ENCODE measurements at regions not wholly inside any gene's neighbourhood (a gene's known extent, or its start where the extent isn't known, plus 50 kb on each side); places are given as distances from the start of the nearest gene placed in this dataset.

- no peak for TF ChIP-seq TAF1 (IDR thresholded peaks at IDR 0.05; ENCODE audit: borderline replicate concordance, insufficient read depth, low read length)
- no peak for TF ChIP-seq POLR2AphosphoS5 (IDR thresholded peaks at IDR 0.05; ENCODE audit: low read depth, low read length)
- TF ChIP-seq FOXP2 (optimal IDR thresholded peaks at IDR 0.05; ENCODE audit: borderline replicate concordance, extremely low read depth, extremely low read length, insufficient read depth) = no peak
- TF ChIP-seq REST (IDR thresholded peaks at IDR 0.05; ENCODE audit: insufficient read depth in 1 of 2, low read depth in 2 of 2, low read length in 2 of 2) = no peak
- TF ChIP-seq SIN3A (IDR thresholded peaks at IDR 0.05; ENCODE audit: borderline replicate concordance, insufficient read depth, low read length) = no peak
Measured at GRCh38 chrX:95350774-95351488, 1333.7 kb upstream of the DIAPH2 start.

GRCh38 chrX:95367286-95367685 lies 1317.4 kb upstream of the DIAPH2 start:
- TF ChIP-seq FOXP2 (optimal IDR thresholded peaks at IDR 0.05; ENCODE audit: borderline replicate concordance, extremely low read depth, extremely low read length, insufficient read depth) (no peak), SIN3A (IDR thresholded peaks at IDR 0.05; ENCODE audit: borderline replicate concordance, insufficient read depth, low read length) (no peak), REST (IDR thresholded peaks at IDR 0.05; ENCODE audit: insufficient read depth in 1 of 2, low read depth in 2 of 2, low read length in 2 of 2) (no peak), TAF1 (IDR thresholded peaks at IDR 0.05; ENCODE audit: borderline replicate concordance, insufficient read depth, low read length) (no peak), POLR2AphosphoS5 (IDR thresholded peaks at IDR 0.05; ENCODE audit: low read depth, low read length) (no peak)

GRCh38 chrX:95382799-95383198 lies 1301.8 kb upstream of the DIAPH2 start:
- no peak for TF ChIP-seq SIN3A (IDR thresholded peaks at IDR 0.05; ENCODE audit: borderline replicate concordance, insufficient read depth, low read length)
- no peak for TF ChIP-seq TAF1 (IDR thresholded peaks at IDR 0.05; ENCODE audit: borderline replicate concordance, insufficient read depth, low read length)
- no peak for TF ChIP-seq FOXP2 (optimal IDR thresholded peaks at IDR 0.05; ENCODE audit: borderline replicate concordance, extremely low read depth, extremely low read length, insufficient read depth)
- TF ChIP-seq POLR2AphosphoS5 (IDR thresholded peaks at IDR 0.05; ENCODE audit: low read depth, low read length) = no peak
- no peak for TF ChIP-seq REST (IDR thresholded peaks at IDR 0.05; ENCODE audit: insufficient read depth in 1 of 2, low read depth in 2 of 2, low read length in 2 of 2)

- TF ChIP-seq POLR2AphosphoS5 (IDR thresholded peaks at IDR 0.05; ENCODE audit: low read depth, low read length) (no peak), TAF1 (IDR thresholded peaks at IDR 0.05; ENCODE audit: borderline replicate concordance, insufficient read depth, low read length) (no peak), FOXP2 (optimal IDR thresholded peaks at IDR 0.05; ENCODE audit: borderline replicate concordance, extremely low read depth, extremely low read length, insufficient read depth) (no peak), REST (IDR thresholded peaks at IDR 0.05; ENCODE audit: insufficient read depth in 1 of 2, low read depth in 2 of 2, low read length in 2 of 2) (no peak), SIN3A (IDR thresholded peaks at IDR 0.05; ENCODE audit: borderline replicate concordance, insufficient read depth, low read length) (no peak)
Measured at GRCh38 chrX:95383778-95384177, 1300.9 kb upstream of the DIAPH2 start.
